NT2/D1 (cell line): ENCODE measurements at regions not wholly inside any gene's neighbourhood (a gene's known extent, or its start where the extent isn't known, plus 50 kb on each side); places are given as distances from the start of the nearest gene placed in this dataset.

Experiments
- DNase-seq: peaks from one replicate; pipeline ENCODE4 v3.0.0-alpha.2; 2011; ENCODE audit warnings: low read depth, low spot score
- H3K27me3 ChIP-seq: 2 replicates; pipeline ENCODE4 v1.6.0; 2011; ENCODE audit warnings: mild to moderate bottlenecking; ENCODE audit not compliant: insufficient read length, insufficient read depth
- H3K36me3 ChIP-seq: 2 replicates; pipeline ENCODE4 v1.6.1; 2011; ENCODE audit warnings: mild to moderate bottlenecking, low read length, mixed read lengths; ENCODE audit not compliant: insufficient read depth, insufficient read length
- H3K4me1 ChIP-seq: 2 replicates; pipeline ENCODE4 v1.5.1; 2011; ENCODE audit not compliant: insufficient read depth, insufficient read length
- H3K4me3 ChIP-seq: 2 replicates; pipeline ENCODE4 v1.5.1; 2011; ENCODE audit warnings: low read depth; ENCODE audit not compliant: insufficient read length
- H3K9ac ChIP-seq: 2 replicates; pipeline ENCODE4 v1.6.0; 2011; ENCODE audit warnings: low read depth; ENCODE audit not compliant: insufficient read length
- H3K9me3 ChIP-seq: 2 replicates; pipeline ENCODE4 v1.5.1; 2011; ENCODE audit warnings: mild to moderate bottlenecking, low read length; ENCODE audit not compliant: insufficient read depth
- SUZ12 ChIP-seq: IDR thresholded peaks from 2 replicates; pipeline ENCODE4 v1.6.1; 2011; ENCODE audit not compliant: insufficient read length, insufficient read depth; ENCODE audit errors: extremely low read depth
- YY1 ChIP-seq: IDR thresholded peaks from 2 replicates; pipeline ENCODE4 v1.6.1; 2011; ENCODE audit not compliant: insufficient read length, insufficient read depth
- ZNF274 ChIP-seq: IDR thresholded peaks from 2 replicates; pipeline ENCODE4 v1.6.1; 2011; ENCODE audit warnings: mild to moderate bottlenecking, low read depth, low read length

GRCh38 chr17:70454377-70454776, 285.0 kb downstream of the KCNJ2 start:
- no peak overlapping the region for H3K4me3 ChIP-seq
- H3K4me1 ChIP-seq: no peaks in the 10 kb centered on the region
- no peaks in the 10 kb centered on the region for H3K27me3 ChIP-seq
- no peaks in the 10 kb centered on the region for H3K9me3 ChIP-seq
- no peak overlapping the region for H3K9ac ChIP-seq
- TF ChIP-seq SUZ12: no peak
- TF ChIP-seq ZNF274: no peak
- no peak for TF ChIP-seq YY1
- no peak for DNase-seq
- no peaks in the 10 kb centered on the region for H3K36me3 ChIP-seq

- H3K9me3 ChIP-seq: no peaks in the 10 kb centered on the region
- TF ChIP-seq SUZ12: no peak
- TF ChIP-seq YY1: no peak
- no peak for TF ChIP-seq ZNF274
- no peak for DNase-seq
- H3K27me3 ChIP-seq: no peaks in the 10 kb centered on the region
- no peak overlapping the region for H3K4me3 ChIP-seq
- no peaks in the 10 kb centered on the region for H3K4me1 ChIP-seq
- H3K9ac ChIP-seq: no peak overlapping the region
- no peaks in the 10 kb centered on the region for H3K36me3 ChIP-seq
These were observed 285.6 kb downstream of the KCNJ2 start for GRCh38 chr17:70454908-70455307.

- Histone ChIP-seq H3K9me3 (no peaks in the 10 kb centered on the region), H3K4me1 (no peaks in the 10 kb centered on the region), H3K9ac (no peak overlapping the region), H3K4me3 (no peak overlapping the region), H3K36me3 (no peaks in the 10 kb centered on the region), H3K27me3 (no peaks in the 10 kb centered on the region)
- DNase-seq: no peak
- TF ChIP-seq SUZ12: no peak
- no peak for TF ChIP-seq YY1
- no peak for TF ChIP-seq ZNF274
These were observed 295.7 kb downstream of the KCNJ2 start for GRCh38 chr17:70464995-70465394.

DNA sequence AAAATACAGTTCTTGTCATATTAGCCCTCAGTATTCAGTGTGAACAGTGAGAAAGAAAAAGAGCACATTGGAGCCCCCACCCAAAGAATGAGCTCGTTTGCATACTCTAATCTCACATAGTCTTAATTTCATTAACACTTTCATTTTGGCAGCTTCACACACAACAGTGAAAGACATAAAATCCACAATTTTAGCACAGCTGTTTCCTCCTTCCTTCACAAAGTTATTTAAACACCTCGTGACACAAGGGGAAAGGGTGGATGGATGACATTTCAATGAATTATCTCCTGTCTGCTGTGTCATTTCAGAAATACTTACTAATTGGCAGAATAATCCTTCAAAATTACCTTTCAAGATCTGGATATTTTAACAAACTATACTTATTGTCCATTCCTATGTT, 299.3 kb downstream of the KCNJ2 start:
- no peaks in the 10 kb centered on the region for H3K9me3 ChIP-seq
- no peaks in the 10 kb centered on the region for H3K27me3 ChIP-seq
- no peaks in the 10 kb centered on the region for H3K4me1 ChIP-seq
- TF ChIP-seq YY1: no peak
- no peak for TF ChIP-seq ZNF274
- no peak for TF ChIP-seq SUZ12
- H3K36me3 ChIP-seq: no peaks in the 10 kb centered on the region
- DNase-seq: no peak
- no peak overlapping the region for H3K9ac ChIP-seq
- no peak overlapping the region for H3K4me3 ChIP-seq

GRCh38 chr17:70473049-70473448, 303.7 kb downstream of the KCNJ2 start:
- no peak overlapping the region for H3K9ac ChIP-seq
- H3K4me1 ChIP-seq: no peaks in the 10 kb centered on the region

GRCh38 chr17:70476368-70476767, 307.0 kb downstream of the KCNJ2 start:
- H3K4me1 ChIP-seq: no peaks in the 10 kb centered on the region
- H3K9me3 ChIP-seq: no peaks in the 10 kb centered on the region
- no peaks in the 10 kb centered on the region for H3K36me3 ChIP-seq
- TF ChIP-seq ZNF274: no peak
- no peak for TF ChIP-seq SUZ12
- no peak for TF ChIP-seq YY1
- no peaks in the 10 kb centered on the region for H3K27me3 ChIP-seq
- no peak overlapping the region for H3K9ac ChIP-seq
- DNase-seq: no peak
- no peak overlapping the region for H3K4me3 ChIP-seq

More at GRCh38 chr17:70473049-70473448, 303.7 kb downstream of the KCNJ2 start:
- H3K4me3 ChIP-seq: no peak overlapping the region
- no peaks in the 10 kb centered on the region for H3K36me3 ChIP-seq
- DNase-seq: no peak
- no peak for TF ChIP-seq YY1
- no peak for TF ChIP-seq SUZ12
- no peak for TF ChIP-seq ZNF274
- H3K27me3 ChIP-seq: no peaks in the 10 kb centered on the region
- no peaks in the 10 kb centered on the region for H3K9me3 ChIP-seq

- no peak for DNase-seq
- no peak for TF ChIP-seq SUZ12
- Histone ChIP-seq H3K36me3 (no peaks in the 10 kb centered on the region), H3K9me3 (peaks cover 7% of the 10 kb centered on the region; the same call in 1 of the 2 replicates), H3K27me3 (no peaks in the 10 kb centered on the region), H3K4me3 (no peak overlapping the region), H3K9ac (no peak overlapping the region), H3K4me1 (no peaks in the 10 kb centered on the region)
These were observed 309.6 kb downstream of the KCNJ2 start for GRCh38 chr17:70478902-70479301.

- H3K36me3 ChIP-seq: no peaks in the 10 kb centered on the region
- peaks cover 12% of the 10 kb centered on the region; the same call in 1 of the 2 replicates for H3K9me3 ChIP-seq
- no peak overlapping the region for H3K4me3 ChIP-seq
- no peak overlapping the region for H3K9ac ChIP-seq
- no peak for TF ChIP-seq ZNF274
- H3K4me1 ChIP-seq: no peaks in the 10 kb centered on the region
- no peaks in the 10 kb centered on the region for H3K27me3 ChIP-seq
- DNase-seq: no peak
These were observed 310.4 kb downstream of the KCNJ2 start for GRCh38 chr17:70479779-70480178.
